IPS-NIHi11 (cell line): ENCODE measurements at regions not wholly inside any gene's neighbourhood (a gene's known extent, or its start where the extent isn't known, plus 50 kb on each side); places are given as distances from the start of the nearest gene placed in this dataset.
A peak's percentile ranks its signal among the peaks of the same experiment; 100 is the strongest.

Experiments
- DNase-seq: peaks from one replicate; pipeline ENCODE4 v3.0.0; 2012; ENCODE audit warnings: mixed read lengths, low spot score

GRCh38 chr12:43015090-43015737, 425.7 kb upstream of the PRICKLE1 start:
- DNase-seq, result no peak

- no peak for DNase-seq
These were observed 421.9 kb upstream of the PRICKLE1 start for GRCh38 chr12:43011383-43011926.

- DNase-seq, result no peak
These were observed 420.3 kb upstream of the PRICKLE1 start for GRCh38 chr12:43009846-43010240.

GRCh38 chr12:43008953-43009845, 419.7 kb upstream of the PRICKLE1 start:
- DNase-seq, result no peak

- DNase-seq, result no peak
These were observed 415.4 kb upstream of the PRICKLE1 start for GRCh38 chr12:43004908-43005307.

GRCh38 chr12:43004141-43004540, 414.6 kb upstream of the PRICKLE1 start:
- DNase-seq, result no peak

GRCh38 chr12:42996869-42997431, 407.4 kb upstream of the PRICKLE1 start:
- DNase-seq, result no peak

GRCh38 chr12:42992826-42993225, 403.3 kb upstream of the PRICKLE1 start:
- DNase-seq, result no peak

- no peak for DNase-seq
These were observed 400.8 kb upstream of the PRICKLE1 start for GRCh38 chr12:42990387-42990786.

GRCh38 chr12:42987216-42987650, 397.7 kb upstream of the PRICKLE1 start:
- no peak for DNase-seq

- peak; percentile 68 for DNase-seq
These were observed 396.0 kb upstream of the PRICKLE1 start for GRCh38 chr12:42985506-42985905.

GRCh38 chr12:42982828-42983227, 393.3 kb upstream of the PRICKLE1 start:
- no peak for DNase-seq

- no peak for DNase-seq
These were observed 391.8 kb upstream of the PRICKLE1 start for GRCh38 chr12:42981379-42981778.

- no peak for DNase-seq
These were observed 390.9 kb upstream of the PRICKLE1 start for GRCh38 chr12:42980441-42980840.

GRCh38 chr12:42979746-42980145, 390.2 kb upstream of the PRICKLE1 start:
- no peak for DNase-seq

GRCh38 chr12:42978708-42979107, 389.2 kb upstream of the PRICKLE1 start:
- no peak for DNase-seq

- no peak for DNase-seq
These were observed 388.1 kb upstream of the PRICKLE1 start for GRCh38 chr12:42977451-42978230.

GRCh38 chr12:42976620-42977019, 387.1 kb upstream of the PRICKLE1 start:
- DNase-seq, result no peak

GRCh38 chr12:42976122-42976521, 386.6 kb upstream of the PRICKLE1 start:
- no peak for DNase-seq

- no peak for DNase-seq
These were observed 379.8 kb upstream of the PRICKLE1 start for GRCh38 chr12:42969355-42969754.

- no peak for DNase-seq
These were observed 378.9 kb upstream of the PRICKLE1 start for GRCh38 chr12:42968426-42968825.

- no peak for DNase-seq
These were observed 378.3 kb upstream of the PRICKLE1 start for GRCh38 chr12:42967850-42968249.
